Uterus (tissue), 2 donors: ENCODE measurements at regions not wholly inside any gene's neighbourhood (a gene's known extent, or its start where the extent isn't known, plus 50 kb on each side); places are given as distances from the start of the nearest gene placed in this dataset.

ENCODE experiments used
- CTCF ChIP-seq, 4 experiments: fragments of 200-600 bp in 2 of 4; fragments of 450-650 bp in 2 of 4; sonication (generic) in 2 of 4; IDR thresholded peaks; one replicate each; pipeline ENCODE4 v1.5.1; 2016 to 2019; ENCODE audit warnings: antibody characterized with exemption in 4 of 4, mild to moderate bottlenecking in 2 of 4, moderate library complexity in 1 of 4
- POLR2A ChIP-seq, 2 donors: fragments of 450-650 bp; IDR thresholded peaks; one replicate each; pipeline ENCODE4 v1.6.1; 2016; ENCODE audit warnings: antibody characterized with exemption in 2 of 2, mild to moderate bottlenecking in 1 of 2, moderate library complexity in 1 of 2

GRCh38 chr11:81839976-81840375 lies 893.7 kb downstream of the FAM181B start:
- TF ChIP-seq CTCF (IDR thresholded peaks at IDR 0.05) (no peak), POLR2A (IDR thresholded peaks at IDR 0.05) (no peak)
